ENCODE measurements at regions not wholly inside any gene's neighbourhood (a gene's known extent, or its start where the extent isn't known, plus 50 kb on each side); places are given as distances from the start of the nearest gene placed in this dataset.

GRCh38 chr1:187631381-187631675 lies 802.6 kb downstream of the PLA2G4A start:
- no peak for DNase-seq
- Histone ChIP-seq H3K4me2 (no peak overlapping the region), H3K27me3 (ENCODE audit: insufficient read depth, low read depth) (no peaks in the 10 kb centered on the region), H3K79me2 (ENCODE audit: low read depth) (no peaks in the 10 kb centered on the region), H3K9me3 (ENCODE audit: insufficient read depth, low read depth) (no peaks in the 10 kb centered on the region), H3K9me2 (ENCODE audit: insufficient read depth) (no peaks in the 10 kb centered on the region), H3F3A (ENCODE audit: insufficient read depth, low read depth) (no peaks in the 10 kb centered on the region), H3K4me1 (replicated peaks; ENCODE audit: insufficient read depth) (no peaks in the 10 kb centered on the region), H3K36me3 (ENCODE audit: low read depth) (no peaks in the 10 kb centered on the region), H2AFZ (no peak overlapping the region), H3K4me3 (no peak overlapping the region), H3K27ac (no peak overlapping the region), H4K20me1 (ENCODE audit: insufficient read depth) (no peaks in the 10 kb centered on the region)
- intact Hi-C loops (cut with micrococcal nuclease; ENCODE audit: unreplicated experiment), result no loop called here
- TF ChIP-seq, protein P1, sequence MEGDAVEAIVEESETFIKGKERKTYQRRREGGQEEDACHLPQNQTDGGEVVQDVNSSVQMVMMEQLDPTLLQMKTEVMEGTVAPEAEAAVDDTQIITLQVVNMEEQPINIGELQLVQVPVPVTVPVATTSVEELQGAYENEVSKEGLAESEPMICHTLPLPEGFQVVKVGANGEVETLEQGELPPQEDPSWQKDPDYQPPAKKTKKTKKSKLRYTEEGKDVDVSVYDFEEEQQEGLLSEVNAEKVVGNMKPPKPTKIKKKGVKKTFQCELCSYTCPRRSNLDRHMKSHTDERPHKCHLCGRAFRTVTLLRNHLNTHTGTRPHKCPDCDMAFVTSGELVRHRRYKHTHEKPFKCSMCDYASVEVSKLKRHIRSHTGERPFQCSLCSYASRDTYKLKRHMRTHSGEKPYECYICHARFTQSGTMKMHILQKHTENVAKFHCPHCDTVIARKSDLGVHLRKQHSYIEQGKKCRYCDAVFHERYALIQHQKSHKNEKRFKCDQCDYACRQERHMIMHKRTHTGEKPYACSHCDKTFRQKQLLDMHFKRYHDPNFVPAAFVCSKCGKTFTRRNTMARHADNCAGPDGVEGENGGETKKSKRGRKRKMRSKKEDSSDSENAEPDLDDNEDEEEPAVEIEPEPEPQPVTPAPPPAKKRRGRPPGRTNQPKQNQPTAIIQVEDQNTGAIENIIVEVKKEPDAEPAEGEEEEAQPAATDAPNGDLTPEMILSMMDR (conservative IDR thresholded peaks at IDR 0.05), result no peak
- TF ChIP-seq EZH2 (IDR thresholded peaks at IDR 0.05; ENCODE audit: low read depth), result no peak
- CTCF ChIA-PET, result no interaction called here
- no TSS peak for BruUV-seq (replicated peaks)
- POLR2A ChIA-PET (ENCODE audit: unreplicated experiment), result no interaction called here

DNA sequence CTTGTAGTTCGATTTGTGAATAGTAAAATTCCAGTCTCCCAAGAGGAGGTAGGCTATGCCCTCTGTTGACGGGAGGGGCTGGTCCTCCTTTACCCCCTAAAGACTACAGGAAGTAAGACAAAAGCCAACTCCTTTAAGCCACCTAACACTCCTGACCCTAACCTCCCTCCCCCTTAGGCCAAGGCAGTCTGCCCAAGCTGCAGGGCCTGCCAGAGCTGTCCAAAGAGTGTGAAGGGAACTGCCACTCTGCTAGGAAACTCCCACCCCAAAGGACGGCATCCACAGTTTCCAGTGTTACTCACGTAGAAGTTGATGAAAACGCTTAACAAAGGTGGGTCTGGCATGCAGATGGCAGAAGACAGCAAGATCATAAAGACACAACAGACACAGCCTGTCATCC lies 803.2 kb downstream of the PLA2G4A start:
- no peaks in the 10 kb centered on the region for H3K36me3 ChIP-seq (ENCODE audit: low read depth)
- no TSS peak for BruUV-seq (replicated peaks)
- H3K4me2 ChIP-seq, result no peak overlapping the region
- H3K4me3 ChIP-seq, result no peak overlapping the region
- no peaks in the 10 kb centered on the region for H3K79me2 ChIP-seq (ENCODE audit: low read depth)
- H3K27me3 ChIP-seq (ENCODE audit: insufficient read depth, low read depth), result no peaks in the 10 kb centered on the region
- no peaks in the 10 kb centered on the region for H3K4me1 ChIP-seq (replicated peaks; ENCODE audit: insufficient read depth)
- H4K20me1 ChIP-seq (ENCODE audit: insufficient read depth), result no peaks in the 10 kb centered on the region
- H3K9me3 ChIP-seq (ENCODE audit: insufficient read depth, low read depth), result no peaks in the 10 kb centered on the region
- H3F3A ChIP-seq (ENCODE audit: insufficient read depth, low read depth), result no peaks in the 10 kb centered on the region
- DNase-seq, result no peak
- ChIA-PET CTCF (no interaction called here), POLR2A (ENCODE audit: unreplicated experiment) (no interaction called here)
- H2AFZ ChIP-seq, result no peak overlapping the region
- intact Hi-C loops (cut with micrococcal nuclease; ENCODE audit: unreplicated experiment), result no loop called here
- no peak overlapping the region for H3K27ac ChIP-seq
- no peaks in the 10 kb centered on the region for H3K9me2 ChIP-seq (ENCODE audit: insufficient read depth)
- TF ChIP-seq EZH2 (IDR thresholded peaks at IDR 0.05; ENCODE audit: low read depth), result no peak
- TF ChIP-seq, protein P1 (conservative IDR thresholded peaks at IDR 0.05), result no peak

DNA sequence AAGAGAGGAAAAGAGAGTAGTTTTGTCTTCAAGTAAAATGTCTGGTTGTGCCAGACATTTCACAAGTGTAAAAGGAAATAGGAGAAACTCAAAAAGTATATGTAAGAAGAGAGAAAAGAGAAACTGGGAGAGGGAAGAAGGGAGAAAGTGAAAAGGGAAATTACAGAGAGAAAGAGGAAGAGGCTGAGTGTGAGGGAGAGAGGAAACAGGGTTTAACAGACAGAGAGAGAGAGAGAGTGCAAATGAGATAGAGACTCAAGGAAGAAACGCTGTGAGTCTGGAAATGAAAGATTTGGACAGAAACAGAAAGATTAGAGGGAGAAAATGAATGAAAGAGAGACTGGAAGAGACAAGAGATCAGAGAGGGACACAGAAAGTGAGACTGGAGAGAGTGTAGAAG lies 806.2 kb downstream of the PLA2G4A start:
- no peaks in the 10 kb centered on the region for H3K9me3 ChIP-seq (ENCODE audit: insufficient read depth, low read depth)
- BruUV-seq (replicated peaks), result no TSS peak
- H3K9me2 ChIP-seq (ENCODE audit: insufficient read depth), result no peaks in the 10 kb centered on the region
- no peak for TF ChIP-seq EZH2 (IDR thresholded peaks at IDR 0.05; ENCODE audit: low read depth)
- TF ChIP-seq, protein P1 (conservative IDR thresholded peaks at IDR 0.05), result no peak
- no peak overlapping the region for H3K27ac ChIP-seq
- no peak overlapping the region for H3K4me3 ChIP-seq
- POLR2A ChIA-PET (ENCODE audit: unreplicated experiment), result no interaction called here
- no peaks in the 10 kb centered on the region for H3K27me3 ChIP-seq (ENCODE audit: insufficient read depth, low read depth)
- no peaks in the 10 kb centered on the region for H4K20me1 ChIP-seq (ENCODE audit: insufficient read depth)
- H3F3A ChIP-seq (ENCODE audit: insufficient read depth, low read depth), result no peaks in the 10 kb centered on the region
- CTCF ChIA-PET, result no interaction called here
- H2AFZ ChIP-seq, result no peak overlapping the region
- H3K79me2 ChIP-seq (ENCODE audit: low read depth), result no peaks in the 10 kb centered on the region
- DNase-seq, result no peak
- no peak overlapping the region for H3K4me2 ChIP-seq
- H3K36me3 ChIP-seq (ENCODE audit: low read depth), result no peaks in the 10 kb centered on the region
- intact Hi-C loops (cut with micrococcal nuclease; ENCODE audit: unreplicated experiment), result no loop called here
- no peaks in the 10 kb centered on the region for H3K4me1 ChIP-seq (replicated peaks; ENCODE audit: insufficient read depth)

Measured in PC-9 (cell line).